ENCODE measurements at regions not wholly inside any gene's neighbourhood (a gene's known extent, or its start where the extent isn't known, plus 50 kb on each side); places are given as distances from the start of the nearest gene placed in this dataset.
"Not testable (repeated sequence)": the region's sequence is repeated elsewhere in the genome, so short reads cannot be mapped to it uniquely, and the experiment has no call there.

- DNase-seq (ENCODE audit: extremely low read depth, low read depth, low spot score), result no peak
Measured at GRCh38 chr4:189129044-189129694, 811.5 kb upstream of the FRG1 start.

GRCh38 chr4:189131118-189131517 lies 809.6 kb upstream of the FRG1 start:
- DNase-seq (ENCODE audit: extremely low read depth, low read depth, low spot score), result no peak

GRCh38 chr4:189136462-189136861 lies 804.2 kb upstream of the FRG1 start:
- DNase-seq (ENCODE audit: extremely low read depth, low read depth, low spot score), result no peak

- DNase-seq (ENCODE audit: extremely low read depth, low read depth, low spot score), result no peak
Measured at GRCh38 chr4:189143263-189143952, 797.3 kb upstream of the FRG1 start.

GRCh38 chr4:189147005-189147929 lies 793.4 kb upstream of the FRG1 start:
- DNase-seq (ENCODE audit: extremely low read depth, low read depth, low spot score), result no peak

GRCh38 chr4:189155083-189155482 lies 785.6 kb upstream of the FRG1 start:
- not testable (repeated sequence) for DNase-seq (ENCODE audit: extremely low read depth, low read depth, low spot score)

- DNase-seq (ENCODE audit: extremely low read depth, low read depth, low spot score), result no peak
Measured at GRCh38 chr4:189162073-189162789, 778.4 kb upstream of the FRG1 start.

GRCh38 chr4:189162888-189163287 lies 777.8 kb upstream of the FRG1 start:
- DNase-seq (ENCODE audit: extremely low read depth, low read depth, low spot score), result no peak

GRCh38 chr4:189176002-189176401 lies 764.7 kb upstream of the FRG1 start:
- no peak for DNase-seq (ENCODE audit: extremely low read depth, low read depth, low spot score)

GRCh38 chr4:189177130-189177529 lies 763.5 kb upstream of the FRG1 start:
- no peak for DNase-seq (ENCODE audit: extremely low read depth, low read depth, low spot score)

GRCh38 chr4:189178125-189178746 lies 762.4 kb upstream of the FRG1 start:
- DNase-seq (ENCODE audit: extremely low read depth, low read depth, low spot score), result no peak

GRCh38 chr4:189185810-189186432 lies 754.8 kb upstream of the FRG1 start:
- DNase-seq (ENCODE audit: extremely low read depth, low read depth, low spot score), result no peak

GRCh38 chr4:189187531-189188052 lies 753.1 kb upstream of the FRG1 start:
- DNase-seq (ENCODE audit: extremely low read depth, low read depth, low spot score), result no peak

GRCh38 chr4:189198624-189199023 lies 742.0 kb upstream of the FRG1 start:
- no peak for DNase-seq (ENCODE audit: extremely low read depth, low read depth, low spot score)

GRCh38 chr4:189200353-189200752 lies 740.3 kb upstream of the FRG1 start:
- no peak for DNase-seq (ENCODE audit: extremely low read depth, low read depth, low spot score)

GRCh38 chr4:189202182-189202868 lies 738.3 kb upstream of the FRG1 start:
- no peak for DNase-seq (ENCODE audit: extremely low read depth, low read depth, low spot score)

GRCh38 chr4:189202869-189203271 lies 737.8 kb upstream of the FRG1 start:
- DNase-seq (ENCODE audit: extremely low read depth, low read depth, low spot score), result no peak

- DNase-seq (ENCODE audit: extremely low read depth, low read depth, low spot score), result no peak
Measured at GRCh38 chr4:189204616-189205015, 736.1 kb upstream of the FRG1 start.

- DNase-seq (ENCODE audit: extremely low read depth, low read depth, low spot score), result no peak
Measured at GRCh38 chr4:189206953-189207352, 733.7 kb upstream of the FRG1 start.
